ENCODE measurements at regions not wholly inside any gene's neighbourhood (a gene's known extent, or its start where the extent isn't known, plus 50 kb on each side); places are given as distances from the start of the nearest gene placed in this dataset.

GRCh38 chr5:4949108-4949507 is 191.0 kb upstream of the ADAMTS16 start:
- Histone ChIP-seq H3K27me3 (ENCODE audit: insufficient read depth, poor library complexity, severe bottlenecking) (peaks cover 2% of the 10 kb centered on the region), H3K27ac (replicated peaks) (no peak overlapping the region), H3K4me3 (replicated peaks; ENCODE audit: insufficient read depth, low read length) (no peak overlapping the region)
- no peak for TF ChIP-seq REST (IDR thresholded peaks at IDR 0.05; ENCODE audit: insufficient replicate concordance, low read depth)
- TF ChIP-seq, protein P1, sequence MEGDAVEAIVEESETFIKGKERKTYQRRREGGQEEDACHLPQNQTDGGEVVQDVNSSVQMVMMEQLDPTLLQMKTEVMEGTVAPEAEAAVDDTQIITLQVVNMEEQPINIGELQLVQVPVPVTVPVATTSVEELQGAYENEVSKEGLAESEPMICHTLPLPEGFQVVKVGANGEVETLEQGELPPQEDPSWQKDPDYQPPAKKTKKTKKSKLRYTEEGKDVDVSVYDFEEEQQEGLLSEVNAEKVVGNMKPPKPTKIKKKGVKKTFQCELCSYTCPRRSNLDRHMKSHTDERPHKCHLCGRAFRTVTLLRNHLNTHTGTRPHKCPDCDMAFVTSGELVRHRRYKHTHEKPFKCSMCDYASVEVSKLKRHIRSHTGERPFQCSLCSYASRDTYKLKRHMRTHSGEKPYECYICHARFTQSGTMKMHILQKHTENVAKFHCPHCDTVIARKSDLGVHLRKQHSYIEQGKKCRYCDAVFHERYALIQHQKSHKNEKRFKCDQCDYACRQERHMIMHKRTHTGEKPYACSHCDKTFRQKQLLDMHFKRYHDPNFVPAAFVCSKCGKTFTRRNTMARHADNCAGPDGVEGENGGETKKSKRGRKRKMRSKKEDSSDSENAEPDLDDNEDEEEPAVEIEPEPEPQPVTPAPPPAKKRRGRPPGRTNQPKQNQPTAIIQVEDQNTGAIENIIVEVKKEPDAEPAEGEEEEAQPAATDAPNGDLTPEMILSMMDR (IDR thresholded peaks at IDR 0.05; ENCODE audit: insufficient read depth, low read length): no peak
- TF ChIP-seq SPI1 (IDR thresholded peaks at IDR 0.05; ENCODE audit: borderline replicate concordance, low read depth): no peak
- TF ChIP-seq GABPA (IDR thresholded peaks at IDR 0.05; ENCODE audit: low read depth): no peak
- TF ChIP-seq POLR2AphosphoS5 (IDR thresholded peaks at IDR 0.05; ENCODE audit: low read depth): no peak
- no peak for DNase-seq (ENCODE audit: low read depth in 1 of 2, low spot score in 1 of 2)

- TF ChIP-seq GABPA (IDR thresholded peaks at IDR 0.05; ENCODE audit: low read depth): no peak
- TF ChIP-seq REST (IDR thresholded peaks at IDR 0.05; ENCODE audit: insufficient replicate concordance, low read depth): no peak
- no peak for TF ChIP-seq POLR2AphosphoS5 (IDR thresholded peaks at IDR 0.05; ENCODE audit: low read depth)
- no peak for TF ChIP-seq SPI1 (IDR thresholded peaks at IDR 0.05; ENCODE audit: borderline replicate concordance, low read depth)
- TF ChIP-seq, protein P1 (IDR thresholded peaks at IDR 0.05; ENCODE audit: insufficient read depth, low read length): no peak
- Histone ChIP-seq H3K4me3 (replicated peaks; ENCODE audit: insufficient read depth, low read length) (no peak overlapping the region), H3K27ac (replicated peaks) (no peak overlapping the region), H3K27me3 (ENCODE audit: insufficient read depth, poor library complexity, severe bottlenecking) (peaks cover 2% of the 10 kb centered on the region)
- no peak for DNase-seq (ENCODE audit: low read depth in 1 of 2, low spot score in 1 of 2)
These were observed 186.6 kb upstream of the ADAMTS16 start for GRCh38 chr5:4953576-4953975.

GRCh38 chr5:4954048-4954447 is 186.1 kb upstream of the ADAMTS16 start:
- H3K27ac ChIP-seq (replicated peaks): no peak overlapping the region
- no peak for DNase-seq (ENCODE audit: low read depth in 1 of 2, low spot score in 1 of 2)
- H3K27me3 ChIP-seq (ENCODE audit: insufficient read depth, poor library complexity, severe bottlenecking): peaks cover 2% of the 10 kb centered on the region
- TF ChIP-seq POLR2AphosphoS5 (IDR thresholded peaks at IDR 0.05; ENCODE audit: low read depth): no peak
- TF ChIP-seq SPI1 (IDR thresholded peaks at IDR 0.05; ENCODE audit: borderline replicate concordance, low read depth): no peak
- no peak for TF ChIP-seq REST (IDR thresholded peaks at IDR 0.05; ENCODE audit: insufficient replicate concordance, low read depth)
- no peak for TF ChIP-seq GABPA (IDR thresholded peaks at IDR 0.05; ENCODE audit: low read depth)
- TF ChIP-seq, protein P1 (IDR thresholded peaks at IDR 0.05; ENCODE audit: insufficient read depth, low read length): no peak
- no peak overlapping the region for H3K4me3 ChIP-seq (replicated peaks; ENCODE audit: insufficient read depth, low read length)
